ENCODE measurements at regions not wholly inside any gene's neighbourhood (a gene's known extent, or its start where the extent isn't known, plus 50 kb on each side); places are given as distances from the start of the nearest gene placed in this dataset.

- ChIA-PET CTCF (interaction anchor here (0.5 to 0.6 kb wide), 2 partner anchors 74 to 1230 kb away, joined by 3 read pairs; no protein-coding TSS in a partner anchor), POLR2A (no interaction called here)
- no peaks in the 10 kb centered on the region for H3K4me1 Mint-ChIP-seq (ENCODE audit: insufficient read depth, unreplicated experiment)
- no TSS peak for BruUV-seq (replicated peaks)
- peaks cover 6% of the 10 kb centered on the region for H3K36me3 Mint-ChIP-seq (ENCODE audit: insufficient read depth, unreplicated experiment)
- TF ChIP-seq CTCF (IDR thresholded peaks at IDR 0.05; ENCODE audit: unreplicated experiment), result no peak
- H3K27ac Mint-ChIP-seq (ENCODE audit: low read depth, unreplicated experiment), result no peak overlapping the region
- no peak overlapping the region for H3K4me3 Mint-ChIP-seq (ENCODE audit: unreplicated experiment)
- no peak for DNase-seq (ENCODE audit: unreplicated experiment)
- H3K9me3 Mint-ChIP-seq (ENCODE audit: unreplicated experiment), result no peaks in the 10 kb centered on the region
- H3K27me3 Mint-ChIP-seq (ENCODE audit: insufficient read depth, unreplicated experiment), result no peaks in the 10 kb centered on the region
- intact Hi-C loops (cut with micrococcal nuclease), result no loop called here
These were observed 835.6 kb downstream of the TBC1D32 start for GRCh38 chr6:120498711-120499110.

GRCh38 chr6:120496661-120497060, 837.6 kb downstream of the TBC1D32 start:
- Mint-ChIP-seq H3K27me3 (ENCODE audit: insufficient read depth, unreplicated experiment) (no peaks in the 10 kb centered on the region), H3K27ac (ENCODE audit: low read depth, unreplicated experiment) (no peak overlapping the region), H3K36me3 (ENCODE audit: insufficient read depth, unreplicated experiment) (no peaks in the 10 kb centered on the region), H3K4me1 (ENCODE audit: insufficient read depth, unreplicated experiment) (peaks cover 6% of the 10 kb centered on the region), H3K9me3 (ENCODE audit: unreplicated experiment) (no peaks in the 10 kb centered on the region), H3K4me3 (ENCODE audit: unreplicated experiment) (no peak overlapping the region)
- DNase-seq (ENCODE audit: unreplicated experiment), result no peak
- no peak for TF ChIP-seq CTCF (IDR thresholded peaks at IDR 0.05; ENCODE audit: unreplicated experiment)
- CTCF ChIA-PET, result no interaction called here
- intact Hi-C loops (cut with micrococcal nuclease), result no loop called here
- POLR2A ChIA-PET, result no interaction called here
- no TSS peak for BruUV-seq (replicated peaks)

GRCh38 chr6:120493505-120493904, 840.8 kb downstream of the TBC1D32 start:
- peak; percentile 30 for DNase-seq (ENCODE audit: unreplicated experiment)
- Mint-ChIP-seq H3K4me1 (ENCODE audit: insufficient read depth, unreplicated experiment) (peaks cover 6% of the 10 kb centered on the region), H3K9me3 (ENCODE audit: unreplicated experiment) (no peaks in the 10 kb centered on the region), H3K27me3 (ENCODE audit: insufficient read depth, unreplicated experiment) (no peaks in the 10 kb centered on the region), H3K4me3 (ENCODE audit: unreplicated experiment) (no peak overlapping the region), H3K36me3 (ENCODE audit: insufficient read depth, unreplicated experiment) (no peaks in the 10 kb centered on the region), H3K27ac (ENCODE audit: low read depth, unreplicated experiment) (no peak overlapping the region)
- CTCF ChIA-PET, result no interaction called here
- POLR2A ChIA-PET, result no interaction called here
- TF ChIP-seq CTCF (IDR thresholded peaks at IDR 0.05; ENCODE audit: unreplicated experiment), result no peak
- BruUV-seq (replicated peaks), result no TSS peak
- intact Hi-C loops (cut with micrococcal nuclease), result no loop called here

- no peaks in the 10 kb centered on the region for H3K9me3 Mint-ChIP-seq (ENCODE audit: unreplicated experiment)
- ChIA-PET POLR2A (no interaction called here), CTCF (interaction anchor here (0.6 to 1.0 kb wide), 2 partner anchors 29 to 747 kb away, joined by 3 to 4 read pairs; no protein-coding TSS in a partner anchor)
- no peaks in the 10 kb centered on the region for H3K27me3 Mint-ChIP-seq (ENCODE audit: insufficient read depth, unreplicated experiment)
- no peak overlapping the region for H3K27ac Mint-ChIP-seq (ENCODE audit: low read depth, unreplicated experiment)
- intact Hi-C loops (cut with micrococcal nuclease), result no loop called here
- H3K36me3 Mint-ChIP-seq (ENCODE audit: insufficient read depth, unreplicated experiment), result no peaks in the 10 kb centered on the region
- peaks cover 6% of the 10 kb centered on the region for H3K4me1 Mint-ChIP-seq (ENCODE audit: insufficient read depth, unreplicated experiment)
- BruUV-seq (replicated peaks), result no TSS peak
- no peak for DNase-seq (ENCODE audit: unreplicated experiment)
- no peak overlapping the region for H3K4me3 Mint-ChIP-seq (ENCODE audit: unreplicated experiment)
- TF ChIP-seq CTCF (IDR thresholded peaks at IDR 0.05; ENCODE audit: unreplicated experiment), result no peak
These were observed 844.3 kb downstream of the TBC1D32 start for GRCh38 chr6:120489941-120490340.
